Stimulated activated CD4-positive, alpha-beta T cell treated with anti-CD3 and anti-CD28 coated beads, Interleukin-1b, Interleukin-23, amount 100 ng/mL, for 24 hours (primary cell): ENCODE measurements at regions not wholly inside any gene's neighbourhood (a gene's known extent, or its start where the extent isn't known, plus 50 kb on each side); places are given as distances from the start of the nearest gene placed in this dataset.

ENCODE experiments used
- DNase-seq, 4 experiments: peaks; one replicate each; pipeline ENCODE4 v3.0.0-alpha.2; 2020; ENCODE audit warnings: low read depth in 4 of 4, low spot score in 1 of 4

- DNase-seq = no peak
These were observed 1385.0 kb downstream of the TBC1D22A start for GRCh38 chr22:48147404-48147803.

GRCh38 chr22:48146426-48146825 lies 1384.0 kb downstream of the TBC1D22A start:
- DNase-seq = no peak

- no peak for DNase-seq
These were observed 1383.3 kb downstream of the TBC1D22A start for GRCh38 chr22:48145738-48146137.

GRCh38 chr22:48144318-48144717 lies 1381.9 kb downstream of the TBC1D22A start:
- no peak for DNase-seq

- DNase-seq = no peak
These were observed 1381.4 kb downstream of the TBC1D22A start for GRCh38 chr22:48143856-48144255.

GRCh38 chr22:48142388-48142787 lies 1379.9 kb downstream of the TBC1D22A start:
- DNase-seq = no peak

GRCh38 chr22:48141301-48141700 lies 1378.9 kb downstream of the TBC1D22A start:
- no peak for DNase-seq

- no peak for DNase-seq
These were observed 1377.9 kb downstream of the TBC1D22A start for GRCh38 chr22:48140261-48140813.

GRCh38 chr22:48139776-48140175 lies 1377.3 kb downstream of the TBC1D22A start:
- DNase-seq = no peak

- DNase-seq = no peak
These were observed 1376.4 kb downstream of the TBC1D22A start for GRCh38 chr22:48138855-48139254.

GRCh38 chr22:48138427-48138826 lies 1376.0 kb downstream of the TBC1D22A start:
- DNase-seq = no peak

- DNase-seq = no peak
These were observed 1375.2 kb downstream of the TBC1D22A start for GRCh38 chr22:48137640-48138039.

GRCh38 chr22:48135592-48135991 lies 1373.1 kb downstream of the TBC1D22A start:
- no peak for DNase-seq

GRCh38 chr22:48125416-48125815 lies 1363.0 kb downstream of the TBC1D22A start:
- no peak for DNase-seq

GRCh38 chr22:48121984-48122383 lies 1359.5 kb downstream of the TBC1D22A start:
- DNase-seq = no peak

GRCh38 chr22:48118654-48119053 lies 1356.2 kb downstream of the TBC1D22A start:
- DNase-seq = no peak

- DNase-seq = no peak
These were observed 1354.4 kb downstream of the TBC1D22A start for GRCh38 chr22:48116871-48117270.

- no peak for DNase-seq
These were observed 1350.5 kb downstream of the TBC1D22A start for GRCh38 chr22:48112687-48113521.

- no peak for DNase-seq
These were observed 1344.3 kb downstream of the TBC1D22A start for GRCh38 chr22:48106715-48107259.

- DNase-seq = no peak
These were observed 1343.8 kb downstream of the TBC1D22A start for GRCh38 chr22:48106215-48106614.

GRCh38 chr22:48105259-48105658 lies 1342.8 kb downstream of the TBC1D22A start:
- DNase-seq = no peak

GRCh38 chr22:48104766-48105165 lies 1342.3 kb downstream of the TBC1D22A start:
- no peak for DNase-seq
